Heart left ventricle (tissue), 13 donors: ENCODE measurements at regions not wholly inside any gene's neighbourhood (a gene's known extent, or its start where the extent isn't known, plus 50 kb on each side); places are given as distances from the start of the nearest gene placed in this dataset.
"Not testable (repeated sequence)": the region's sequence is repeated elsewhere in the genome, so short reads cannot be mapped to it uniquely, and the experiment has no call there.

Experiments used
- POLR2A ChIP-seq, 2 donors: fragments of 450-650 bp; IDR thresholded peaks; one replicate each; pipeline ENCODE4 v1.6.1; 2017; ENCODE audit warnings: antibody characterized with exemption in 2 of 2, mild to moderate bottlenecking in 2 of 2, moderate library complexity in 2 of 2
- TF ChIP-seq, protein P1 (sequence below), 12 donors: fragments of 200-600 bp; sonication (generic) in 4 of 12; IDR thresholded peaks; one replicate each; pipeline versions ENCODE4 v1.5.0 to v1.8.0; 2018 to 2022; ENCODE audit warnings: antibody characterized with exemption in 12 of 12, mild to moderate bottlenecking in 5 of 12
- donor health status: ischemic (EF 13 %, LVEDD 7.1; RV severe dilation, severe dysfunction).
- donor health status: DM: no; HTN: yes; CAD: no.
- donor health status: DM: no; HTN: no; CAD: no.
- donor health status: ischemic (EF 25% LVEDD 6.9; RV normal size, moderate dysfunction).
- donor health status: ischemic (EF 25% LVEDD 5.7; RV mildly dilated, moderate dysfunction).
- donor health status: ischemic (EF 35%, LVEDD 5.7; RV mildly dilated, moderate dysfunction).
- donor health status: nonischemic (EF 11% LVEDD 7.7; RV severe dilation, severe dysfunction).
- donor health status: DM: yes; HTN: yes; CAD: no.
- donor health status: PGD.
- donor health status: ischemic (EF 29% LVEDD 5.4; RV normal size, mild dysfunction).
- donor health status: nonischemic (EF 23%, LVEDD 6.1; RV moderate dilation, normal function).

- TF ChIP-seq, protein P1, sequence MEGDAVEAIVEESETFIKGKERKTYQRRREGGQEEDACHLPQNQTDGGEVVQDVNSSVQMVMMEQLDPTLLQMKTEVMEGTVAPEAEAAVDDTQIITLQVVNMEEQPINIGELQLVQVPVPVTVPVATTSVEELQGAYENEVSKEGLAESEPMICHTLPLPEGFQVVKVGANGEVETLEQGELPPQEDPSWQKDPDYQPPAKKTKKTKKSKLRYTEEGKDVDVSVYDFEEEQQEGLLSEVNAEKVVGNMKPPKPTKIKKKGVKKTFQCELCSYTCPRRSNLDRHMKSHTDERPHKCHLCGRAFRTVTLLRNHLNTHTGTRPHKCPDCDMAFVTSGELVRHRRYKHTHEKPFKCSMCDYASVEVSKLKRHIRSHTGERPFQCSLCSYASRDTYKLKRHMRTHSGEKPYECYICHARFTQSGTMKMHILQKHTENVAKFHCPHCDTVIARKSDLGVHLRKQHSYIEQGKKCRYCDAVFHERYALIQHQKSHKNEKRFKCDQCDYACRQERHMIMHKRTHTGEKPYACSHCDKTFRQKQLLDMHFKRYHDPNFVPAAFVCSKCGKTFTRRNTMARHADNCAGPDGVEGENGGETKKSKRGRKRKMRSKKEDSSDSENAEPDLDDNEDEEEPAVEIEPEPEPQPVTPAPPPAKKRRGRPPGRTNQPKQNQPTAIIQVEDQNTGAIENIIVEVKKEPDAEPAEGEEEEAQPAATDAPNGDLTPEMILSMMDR (IDR thresholded peaks at IDR 0.05) = not testable (repeated sequence)
- TF ChIP-seq POLR2A (IDR thresholded peaks at IDR 0.05) = not testable (repeated sequence)
Measured at GRCh38 chr14:18881149-18881859, 85.9 kb upstream of the POTEM start.
